ENCODE measurements at regions not wholly inside any gene's neighbourhood (a gene's known extent, or its start where the extent isn't known, plus 50 kb on each side); places are given as distances from the start of the nearest gene placed in this dataset.
"Not testable (repeated sequence)": the region's sequence is repeated elsewhere in the genome, so short reads cannot be mapped to it uniquely, and the experiment has no call there.

DNA sequence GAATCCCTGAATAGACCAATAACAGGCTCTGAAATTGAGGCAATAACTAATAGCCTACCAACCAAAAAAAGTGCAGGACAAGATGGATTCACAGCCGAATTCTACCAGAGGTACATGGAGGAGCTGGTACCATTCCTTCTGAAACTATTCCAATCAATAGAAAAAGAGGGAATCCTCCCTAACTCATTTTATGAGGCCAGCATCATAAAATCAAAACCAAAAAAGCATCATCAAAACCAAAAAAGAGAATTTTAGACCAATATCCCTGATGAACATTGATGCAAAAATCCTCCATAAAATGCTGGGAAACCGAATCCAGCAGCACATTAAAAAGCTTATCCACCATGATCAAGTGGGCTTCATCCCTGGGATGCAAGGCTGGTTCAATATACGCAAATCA, 246.2 kb upstream of the THUMPD2 start:
- not testable (repeated sequence) for TF ChIP-seq CTCF (IDR thresholded peaks at IDR 0.05); POLR2A (IDR thresholded peaks at IDR 0.05; ENCODE audit: low read depth)

Data from esophagus muscularis mucosa (tissue), 3 donors.